Loucy (cell line): ENCODE measurements at regions not wholly inside any gene's neighbourhood (a gene's known extent, or its start where the extent isn't known, plus 50 kb on each side); places are given as distances from the start of the nearest gene placed in this dataset.

Experiments
- H2AFZ ChIP-seq: fragments of 200-600 bp; sonication (generic); 2 replicates; pipeline ENCODE4 v1.6.0; 2016; ENCODE audit warnings: antibody characterized with exemption, mild to moderate bottlenecking, low read length, moderate library complexity
- H3F3A ChIP-seq: fragments of 200-600 bp; 2 replicates; pipeline ENCODE4 v1.6.0; 2016; ENCODE audit warnings: antibody characterized with exemption, low read depth, mild to moderate bottlenecking
- H3K27me3 ChIP-seq: fragments of 200-600 bp; sonication (generic); 2 replicates; pipeline ENCODE4 v1.6.1; 2014; ENCODE audit warnings: low read length, mild to moderate bottlenecking; ENCODE audit not compliant: insufficient read depth, poor library complexity, severe bottlenecking
- H3K36me3 ChIP-seq: fragments of 200-600 bp; sonication (generic); 2 replicates; pipeline ENCODE4 v1.6.1; 2016; ENCODE audit warnings: low read length; ENCODE audit not compliant: insufficient read depth
- H3K4me1 ChIP-seq: fragments of 200-600 bp; sonication (generic); 2 replicates; pipeline ENCODE4 v1.5.1; 2014; ENCODE audit warnings: low read length, mild to moderate bottlenecking; ENCODE audit not compliant: insufficient read depth, poor library complexity, severe bottlenecking
- H3K4me2 ChIP-seq: fragments of 200-600 bp; sonication (generic); 2 replicates; pipeline ENCODE4 v1.6.0; 2014; ENCODE audit warnings: antibody characterized with exemption, low read length, low read depth, mild to moderate bottlenecking; ENCODE audit not compliant: poor library complexity, severe bottlenecking
- H3K4me3 ChIP-seq: fragments of 200-600 bp; sonication (generic); 2 replicates; pipeline ENCODE4 v1.5.1; 2014; ENCODE audit warnings: low read length, mild to moderate bottlenecking, mixed read lengths; ENCODE audit not compliant: poor library complexity, severe bottlenecking
- H3K79me2 ChIP-seq: fragments of 200-600 bp; sonication (generic); 2 replicates; pipeline ENCODE4 v1.6.1; 2014; ENCODE audit warnings: low read length; ENCODE audit not compliant: insufficient read depth
- H3K9ac ChIP-seq: fragments of 200-600 bp; sonication (generic); 2 replicates; pipeline ENCODE4 v1.6.0; 2014; ENCODE audit warnings: mild to moderate bottlenecking, low read depth, low read length, moderate library complexity; ENCODE audit not compliant: poor library complexity, severe bottlenecking
- H3K9me2 ChIP-seq: fragments of 200-600 bp; sonication (generic); replicated peaks from 2 replicates; pipeline ENCODE4 v1.6.1; 2016; ENCODE audit warnings: low read depth, low read length, mixed read lengths
- H3K9me3 ChIP-seq: fragments of 200-600 bp; sonication (generic); 2 replicates; pipeline ENCODE4 v1.6.1; 2014; ENCODE audit warnings: mild to moderate bottlenecking, antibody characterized with exemption, low read length, low read depth; ENCODE audit not compliant: insufficient read depth
- H4K20me1 ChIP-seq: fragments of 200-600 bp; sonication (generic); 2 replicates; pipeline ENCODE4 v1.6.0; 2014; ENCODE audit warnings: antibody characterized with exemption, low read length, mild to moderate bottlenecking; ENCODE audit not compliant: insufficient read depth, poor library complexity, severe bottlenecking
- CTCF ChIP-seq: fragments of 200-600 bp; sonication (generic); conservative IDR thresholded peaks from 2 replicates; pipeline ENCODE4 v1.5.1; 2014; ENCODE audit warnings: mild to moderate bottlenecking, antibody characterized with exemption, low read length
- EZH2phosphoT487 ChIP-seq: fragments of 200-600 bp; IDR thresholded peaks from 2 replicates; pipeline ENCODE4 v1.6.1; 2018; ENCODE audit warnings: antibody characterized with exemption, mild to moderate bottlenecking, moderate library complexity, borderline replicate concordance

DNA sequence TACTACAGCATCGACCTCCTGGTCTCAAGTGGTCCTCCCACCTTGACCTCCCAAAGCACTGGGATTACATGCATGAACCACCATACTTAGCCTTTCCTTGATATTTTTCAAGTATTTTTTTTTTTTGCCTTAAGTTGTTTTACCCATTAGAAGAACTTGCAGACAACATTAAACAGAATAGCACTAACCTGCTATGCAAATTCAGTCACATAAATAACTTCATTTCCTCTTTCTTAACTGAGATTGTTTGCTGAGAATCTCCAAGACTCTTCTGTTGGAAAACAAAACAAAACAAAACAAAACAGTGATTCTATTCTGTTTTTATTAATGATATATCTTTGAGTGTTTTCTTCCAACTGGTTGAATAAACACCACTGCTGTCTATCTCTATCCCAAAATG, 115.9 kb upstream of the IFNG-AS1 start:
- Histone ChIP-seq H3K4me2 (no peak overlapping the region), H3K27me3 (no peaks in the 10 kb centered on the region), H2AFZ (no peak overlapping the region), H3K9me3 (no peaks in the 10 kb centered on the region), H4K20me1 (no peaks in the 10 kb centered on the region), H3K79me2 (no peaks in the 10 kb centered on the region), H3F3A (no peaks in the 10 kb centered on the region), H3K36me3 (no peaks in the 10 kb centered on the region), H3K4me3 (no peak overlapping the region), H3K9ac (no peak overlapping the region), H3K9me2 (no peaks in the 10 kb centered on the region), H3K4me1 (no peaks in the 10 kb centered on the region)
- TF ChIP-seq EZH2phosphoT487 = no peak
- no peak for TF ChIP-seq CTCF

- H3K4me2 ChIP-seq = no peak overlapping the region
- no peaks in the 10 kb centered on the region for H3K27me3 ChIP-seq
- no peaks in the 10 kb centered on the region for H3K9me3 ChIP-seq
- H2AFZ ChIP-seq = no peak overlapping the region
- no peaks in the 10 kb centered on the region for H3K4me1 ChIP-seq
- no peak overlapping the region for H3K9ac ChIP-seq
- H3K9me2 ChIP-seq = no peaks in the 10 kb centered on the region
- no peaks in the 10 kb centered on the region for H3K36me3 ChIP-seq
- H4K20me1 ChIP-seq = no peaks in the 10 kb centered on the region
- TF ChIP-seq EZH2phosphoT487 (no peak), CTCF (no peak)
- no peaks in the 10 kb centered on the region for H3K79me2 ChIP-seq
- no peaks in the 10 kb centered on the region for H3F3A ChIP-seq
- H3K4me3 ChIP-seq = no peak overlapping the region
These were observed 112.8 kb upstream of the IFNG-AS1 start for GRCh38 chr12:67876305-67876915.

DNA sequence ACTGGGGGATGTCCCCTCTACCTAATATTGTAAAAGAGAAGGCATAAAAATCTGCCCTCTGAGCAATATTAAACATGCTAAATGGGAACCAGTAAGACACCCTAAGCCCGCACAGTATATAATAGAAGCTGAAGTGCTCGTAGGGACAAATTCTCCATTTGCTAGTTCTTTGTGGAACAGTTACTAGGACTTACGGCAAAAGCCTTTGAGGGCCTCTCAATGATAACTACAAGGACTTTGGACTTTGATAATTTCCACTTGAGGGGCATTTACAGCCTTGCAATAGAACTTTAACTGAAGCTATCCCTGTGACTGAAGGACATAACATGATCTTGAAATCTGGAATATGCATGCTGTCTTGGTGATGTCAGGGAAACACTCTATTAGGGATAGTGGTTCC, 111.5 kb upstream of the IFNG-AS1 start:
- H3K4me2 ChIP-seq = no peak overlapping the region
- no peaks in the 10 kb centered on the region for H4K20me1 ChIP-seq
- H3K9me3 ChIP-seq = no peaks in the 10 kb centered on the region
- no peak overlapping the region for H3K9ac ChIP-seq
- H2AFZ ChIP-seq = no peak overlapping the region
- H3F3A ChIP-seq = no peaks in the 10 kb centered on the region
- no peaks in the 10 kb centered on the region for H3K27me3 ChIP-seq
- H3K4me3 ChIP-seq = no peak overlapping the region
- H3K4me1 ChIP-seq = no peaks in the 10 kb centered on the region
- H3K36me3 ChIP-seq = no peaks in the 10 kb centered on the region
- H3K9me2 ChIP-seq = no peaks in the 10 kb centered on the region
- no peak for TF ChIP-seq CTCF
- no peak for TF ChIP-seq EZH2phosphoT487
- no peaks in the 10 kb centered on the region for H3K79me2 ChIP-seq
